ENCODE measurements at regions not wholly inside any gene's neighbourhood (a gene's known extent, or its start where the extent isn't known, plus 50 kb on each side); places are given as distances from the start of the nearest gene placed in this dataset.

DNA sequence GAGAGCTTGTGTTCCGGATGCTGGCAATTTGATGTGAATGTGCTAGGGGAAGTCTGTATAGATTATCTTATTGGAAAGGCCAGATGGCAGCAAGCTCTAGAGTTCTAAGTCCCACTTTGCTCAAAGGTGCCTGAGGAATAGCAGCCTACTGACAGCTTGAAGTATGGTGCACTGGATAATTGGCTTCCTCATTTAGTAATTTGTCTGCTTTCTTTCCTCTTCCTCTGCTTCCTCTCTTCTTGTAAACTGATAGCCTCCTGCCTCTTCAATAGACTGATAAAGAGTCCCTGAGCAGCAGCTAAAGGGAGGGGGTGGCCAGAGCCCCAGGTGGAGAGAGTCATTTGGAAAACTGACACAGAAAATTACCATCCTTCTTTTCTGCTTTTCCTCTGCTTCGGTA is 177.3 kb downstream of the FGF1 start:
- Histone ChIP-seq H3K4me1 (no peaks in the 10 kb centered on the region), H3K36me3 (no peaks in the 10 kb centered on the region), H3K9me3 (no peaks in the 10 kb centered on the region), H3K4me3 (no peak overlapping the region), H3K27me3 (no peaks in the 10 kb centered on the region), H3K27ac (no peak overlapping the region)
- TF ChIP-seq POLR2A (IDR thresholded peaks at IDR 0.05) (no peak), CTCF (IDR thresholded peaks at IDR 0.05) (no peak)
- intact Hi-C loops (cut with DNase I; ENCODE audit: low total_unique reads) = no loop called here
- DNase-seq (ENCODE audit: low spot score in 2 of 2) = no peak

GRCh38 chr5:142507531-142508372 is 178.1 kb downstream of the FGF1 start:
- H3K27ac ChIP-seq = no peak overlapping the region
- TF ChIP-seq POLR2AphosphoS5 (IDR thresholded peaks at IDR 0.05) (no peak), CTCF (IDR thresholded peaks at IDR 0.05) (no peak), POLR2A (IDR thresholded peaks at IDR 0.05) (no peak)
- no peaks in the 10 kb centered on the region for H3K27me3 ChIP-seq
- intact Hi-C loops (cut with DNase I; ENCODE audit: low total_unique reads) = no loop called here
- DNase-seq (ENCODE audit: low spot score in 2 of 2) = no peak
- no peaks in the 10 kb centered on the region for H3K9me3 ChIP-seq
- H3K36me3 ChIP-seq = no peaks in the 10 kb centered on the region
- H3K4me3 ChIP-seq = no peak overlapping the region
- no peaks in the 10 kb centered on the region for H3K4me1 ChIP-seq

DNA sequence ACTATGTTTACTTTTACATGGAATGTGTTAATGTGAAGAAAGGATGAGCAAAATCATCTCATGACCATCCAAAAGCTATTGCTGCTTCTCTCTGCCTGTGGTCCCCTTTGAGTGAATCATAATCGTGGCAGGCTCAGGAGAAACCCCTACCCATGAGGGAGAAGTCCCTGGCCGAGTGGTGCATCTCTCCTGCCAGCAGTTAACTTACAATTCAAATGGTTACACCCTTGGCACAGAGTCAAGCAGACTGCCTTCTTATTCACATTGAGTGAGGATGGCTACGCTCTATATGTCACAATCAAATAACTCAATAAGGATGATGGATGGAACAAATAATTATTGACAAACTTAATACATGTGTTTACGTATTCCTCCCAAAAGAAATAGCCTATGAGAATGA is 179.1 kb downstream of the FGF1 start:
- H3K36me3 ChIP-seq = no peaks in the 10 kb centered on the region
- intact Hi-C loops (cut with DNase I; ENCODE audit: low total_unique reads) = no loop called here
- H3K27me3 ChIP-seq = no peaks in the 10 kb centered on the region
- no peaks in the 10 kb centered on the region for H3K9me3 ChIP-seq
- no peaks in the 10 kb centered on the region for H3K4me1 ChIP-seq
- H3K4me3 ChIP-seq = no peak overlapping the region
- no peak for DNase-seq (ENCODE audit: low spot score in 2 of 2)
- no peak for TF ChIP-seq POLR2AphosphoS5 (IDR thresholded peaks at IDR 0.05)
- no peak for TF ChIP-seq POLR2A (IDR thresholded peaks at IDR 0.05)
- no peak for TF ChIP-seq CTCF (IDR thresholded peaks at IDR 0.05)
- H3K27ac ChIP-seq = no peak overlapping the region

DNA sequence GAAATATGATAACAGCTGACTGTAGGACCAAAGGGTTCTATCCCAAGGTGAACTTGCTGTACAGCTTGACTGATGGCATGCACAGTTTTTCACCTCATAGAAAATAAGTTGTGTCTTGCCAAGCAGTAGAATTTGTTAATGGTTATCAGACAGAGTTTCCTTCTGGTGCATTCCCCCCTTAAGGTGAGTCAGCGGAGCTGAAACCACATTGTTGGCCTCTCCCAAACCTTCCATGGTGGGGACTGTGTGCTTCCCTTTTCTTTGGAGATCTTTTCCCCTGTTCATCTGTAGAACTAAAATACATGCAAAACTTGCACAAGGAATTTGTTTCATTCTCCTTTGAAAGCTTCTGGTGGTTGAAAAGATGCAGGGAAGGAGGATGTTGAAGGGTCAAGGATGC is 179.8 kb downstream of the FGF1 start:
- no peak overlapping the region for H3K27ac ChIP-seq
- no peaks in the 10 kb centered on the region for H3K4me1 ChIP-seq
- no peaks in the 10 kb centered on the region for H3K27me3 ChIP-seq
- no peaks in the 10 kb centered on the region for H3K36me3 ChIP-seq
- DNase-seq (ENCODE audit: low spot score in 2 of 2) = no peak
- intact Hi-C loops (cut with DNase I; ENCODE audit: low total_unique reads) = no loop called here
- no peak overlapping the region for H3K4me3 ChIP-seq
- no peaks in the 10 kb centered on the region for H3K9me3 ChIP-seq
- no peak for TF ChIP-seq CTCF (IDR thresholded peaks at IDR 0.05)
- no peak for TF ChIP-seq POLR2A (IDR thresholded peaks at IDR 0.05)
- no peak for TF ChIP-seq POLR2AphosphoS5 (IDR thresholded peaks at IDR 0.05)

DNA sequence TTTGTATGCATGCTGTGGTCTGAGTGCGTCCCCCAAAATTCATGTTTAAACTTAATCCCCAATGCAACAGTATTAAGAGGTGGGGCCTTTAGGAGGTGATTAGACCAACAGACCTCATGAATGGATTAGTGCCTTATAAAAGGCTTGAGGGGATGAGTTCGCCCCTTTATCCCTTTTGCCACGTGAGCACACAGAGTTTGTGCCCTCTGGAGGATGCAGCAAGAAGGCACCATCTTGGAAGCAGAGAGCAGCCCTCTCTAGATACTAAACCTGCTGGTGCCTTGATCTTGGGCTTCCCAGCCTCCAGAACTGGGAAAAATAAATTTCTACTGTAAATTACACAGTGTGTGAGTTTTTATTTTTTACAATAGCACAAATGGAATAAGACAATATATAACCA is 177.1 kb upstream of the SPRY4 start:
- Histone ChIP-seq H3K4me3 (no peak overlapping the region), H3K27ac (no peak overlapping the region), H3K9me3 (no peaks in the 10 kb centered on the region), H3K36me3 (no peaks in the 10 kb centered on the region), H3K4me1 (no peaks in the 10 kb centered on the region), H3K27me3 (no peaks in the 10 kb centered on the region)
- DNase-seq (ENCODE audit: low spot score in 2 of 2) = no peak
- intact Hi-C loops (cut with DNase I; ENCODE audit: low total_unique reads) = no loop called here
- TF ChIP-seq POLR2AphosphoS5 (IDR thresholded peaks at IDR 0.05) (no peak), POLR2A (IDR thresholded peaks at IDR 0.05) (no peak), CTCF (IDR thresholded peaks at IDR 0.05) (no peak)
